GM21619 (cell line): ENCODE measurements at regions not wholly inside any gene's neighbourhood (a gene's known extent, or its start where the extent isn't known, plus 50 kb on each side); places are given as distances from the start of the nearest gene placed in this dataset.
"Not testable (repeated sequence)": the region's sequence is repeated elsewhere in the genome, so short reads cannot be mapped to it uniquely, and the experiment has no call there.

Experiments
- ATAC-seq: cut with Tn5 transposase; IDR thresholded peaks from one replicate; pipeline ENCODE4 v1.9.1; 2021; ENCODE audit not compliant: unreplicated experiment

- no peak for ATAC-seq
Observed at GRCh38 chr2:234199996-234200395, 149.5 kb downstream of the SPP2 start.

DNA sequence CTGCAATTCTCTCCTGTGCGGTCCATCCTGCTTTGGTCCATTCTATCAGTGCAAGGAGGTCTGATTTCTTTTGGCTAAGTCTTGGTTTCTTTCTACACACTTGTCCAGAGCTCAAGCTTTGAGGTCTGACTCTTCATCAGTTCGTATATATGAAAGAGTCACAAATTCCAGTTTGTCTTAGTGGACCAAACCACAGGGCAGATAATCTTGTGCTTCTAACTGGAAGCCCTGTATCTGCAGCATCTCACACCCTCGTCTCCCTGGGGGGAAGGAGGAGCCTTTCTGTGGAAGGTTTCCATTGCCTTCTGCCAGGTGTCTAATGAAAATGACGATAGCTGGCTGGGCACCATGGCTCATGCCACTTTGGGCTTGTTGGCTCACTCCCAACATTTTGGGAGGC, 148.5 kb downstream of the SPP2 start:
- ATAC-seq, result no peak

DNA sequence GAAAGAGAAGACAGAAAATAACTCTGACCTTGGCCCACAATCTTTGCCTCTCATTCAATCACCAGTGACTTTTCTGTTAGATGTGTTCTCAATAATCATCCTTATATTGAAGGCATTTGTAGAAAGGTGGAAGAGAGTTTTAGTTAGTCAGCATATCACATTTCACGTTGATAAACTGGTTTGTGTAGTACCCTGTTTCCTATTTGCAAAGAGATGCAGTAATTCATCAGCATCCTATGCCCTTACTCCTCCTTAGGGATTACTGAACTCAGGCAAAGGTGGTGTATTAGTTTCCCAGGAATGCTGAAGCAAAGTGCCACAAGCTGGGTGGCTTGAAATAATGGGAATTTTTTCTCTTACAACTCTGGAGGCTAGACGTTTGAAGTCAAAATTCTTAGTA, 145.0 kb downstream of the SPP2 start:
- ATAC-seq, result no peak

DNA sequence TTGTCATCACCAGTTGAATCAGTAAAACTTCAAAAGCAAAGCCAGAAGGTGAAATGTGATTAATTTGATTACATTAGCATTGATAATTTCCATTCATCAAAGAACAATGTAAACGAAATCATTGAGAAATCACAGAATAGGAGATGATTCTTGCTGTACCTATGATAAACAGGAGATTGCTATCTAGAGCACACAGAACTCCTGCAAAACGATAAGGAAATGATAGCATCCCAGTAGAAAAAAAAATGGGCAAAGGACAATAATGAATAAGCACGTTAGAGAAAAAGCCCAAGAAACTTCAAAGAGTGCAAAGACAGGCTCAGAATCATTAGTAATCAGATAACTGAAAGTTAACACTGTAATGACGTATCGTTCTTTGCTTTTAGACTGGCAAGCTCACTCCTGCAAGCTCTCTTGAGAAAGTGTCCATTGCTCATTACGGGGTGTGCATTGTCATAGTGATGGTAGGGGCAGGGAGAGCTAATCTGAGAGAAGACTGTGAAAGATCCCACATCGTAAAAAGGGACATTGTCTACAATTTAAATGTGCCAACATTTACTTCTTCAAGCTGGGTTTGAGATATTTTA, 143.6 kb downstream of the SPP2 start:
- no peak for ATAC-seq

DNA sequence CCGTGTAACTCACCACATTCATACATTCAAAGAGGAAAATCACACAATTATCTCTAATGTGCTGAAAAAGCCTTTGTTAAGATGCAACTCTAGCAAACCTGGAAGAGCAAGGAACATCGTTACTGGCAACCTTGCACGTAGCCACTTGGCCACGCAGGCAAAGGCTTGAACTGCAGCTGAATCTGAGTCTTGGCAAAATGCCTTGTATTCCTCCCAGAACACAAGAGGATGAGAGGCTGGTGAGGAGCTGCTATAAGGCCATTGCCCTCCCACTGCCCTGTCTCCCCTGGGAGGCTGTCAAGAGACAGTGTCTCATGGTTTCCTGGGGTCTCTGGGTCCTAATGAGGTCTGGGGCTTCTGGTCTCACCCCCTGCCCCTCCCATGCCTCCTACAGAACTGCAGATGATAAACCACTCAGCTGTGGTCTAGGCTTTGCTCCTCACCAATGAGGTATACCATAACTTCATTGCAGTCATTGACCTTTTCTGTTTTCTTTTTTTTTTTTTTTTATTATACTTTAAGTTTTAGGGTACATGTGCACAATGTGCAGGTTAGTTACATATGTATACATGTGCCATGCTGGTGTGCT, 141.4 kb downstream of the SPP2 start:
- no peak for ATAC-seq

- no peak for ATAC-seq
Observed at GRCh38 chr2:234189786-234190300, 139.3 kb downstream of the SPP2 start.

DNA sequence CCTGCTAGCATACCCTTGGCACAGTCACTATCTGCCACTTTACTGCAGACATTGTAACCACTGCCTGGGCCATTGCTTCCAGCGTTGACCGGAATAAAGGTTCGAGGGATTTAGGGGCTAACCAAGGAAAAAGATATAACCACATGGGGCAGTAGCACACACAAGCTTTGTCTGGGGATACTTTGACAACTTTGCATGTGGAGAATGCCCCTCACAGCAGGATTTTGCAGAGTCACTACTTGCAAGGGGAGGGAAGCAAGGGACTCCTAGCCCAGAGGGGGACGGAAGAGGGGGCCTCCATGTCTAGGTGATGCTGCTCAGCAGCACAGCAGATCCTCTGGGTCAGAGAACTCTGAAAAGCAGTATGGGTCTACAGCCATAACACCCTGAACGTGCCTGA, 138.7 kb downstream of the SPP2 start:
- ATAC-seq, result no peak

GRCh38 chr2:234187646-234188174, 137.2 kb downstream of the SPP2 start:
- no peak for ATAC-seq

DNA sequence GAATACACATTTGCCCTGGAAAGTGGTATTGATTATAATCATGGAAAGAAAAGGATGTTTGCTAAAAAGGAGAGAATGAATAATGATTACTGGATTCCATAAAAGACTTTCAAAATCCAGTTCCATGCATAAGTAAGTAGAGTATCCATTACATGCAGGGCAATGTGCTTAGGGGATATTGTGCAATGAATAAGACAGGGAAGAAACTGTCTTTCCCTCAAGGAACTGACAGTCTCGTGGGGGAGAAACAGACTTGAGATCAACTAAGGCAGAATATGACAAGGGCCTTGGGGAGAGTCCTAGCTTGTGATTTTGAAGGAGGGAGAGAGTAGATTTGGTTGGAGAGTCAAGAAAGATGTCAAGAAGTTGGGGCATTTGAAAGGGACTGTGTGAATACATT, 130.6 kb downstream of the SPP2 start:
- no peak for ATAC-seq

DNA sequence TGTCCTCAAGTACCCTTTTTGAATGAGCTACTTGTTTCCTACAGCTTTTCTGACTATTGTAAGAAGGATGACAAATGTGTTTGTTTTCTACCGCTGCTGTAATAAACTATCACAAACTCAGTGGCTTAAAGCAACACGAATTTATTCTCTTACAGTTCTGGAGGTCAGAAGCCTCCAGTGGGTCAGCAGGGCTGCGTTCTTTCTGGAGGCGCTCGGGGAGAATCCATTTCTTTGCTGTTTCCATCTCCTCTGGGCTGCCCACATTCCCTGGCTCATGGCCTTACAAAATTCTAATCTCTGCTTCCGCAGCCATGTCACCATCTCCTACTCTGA, 128.5 kb downstream of the SPP2 start:
- ATAC-seq, result no peak

DNA sequence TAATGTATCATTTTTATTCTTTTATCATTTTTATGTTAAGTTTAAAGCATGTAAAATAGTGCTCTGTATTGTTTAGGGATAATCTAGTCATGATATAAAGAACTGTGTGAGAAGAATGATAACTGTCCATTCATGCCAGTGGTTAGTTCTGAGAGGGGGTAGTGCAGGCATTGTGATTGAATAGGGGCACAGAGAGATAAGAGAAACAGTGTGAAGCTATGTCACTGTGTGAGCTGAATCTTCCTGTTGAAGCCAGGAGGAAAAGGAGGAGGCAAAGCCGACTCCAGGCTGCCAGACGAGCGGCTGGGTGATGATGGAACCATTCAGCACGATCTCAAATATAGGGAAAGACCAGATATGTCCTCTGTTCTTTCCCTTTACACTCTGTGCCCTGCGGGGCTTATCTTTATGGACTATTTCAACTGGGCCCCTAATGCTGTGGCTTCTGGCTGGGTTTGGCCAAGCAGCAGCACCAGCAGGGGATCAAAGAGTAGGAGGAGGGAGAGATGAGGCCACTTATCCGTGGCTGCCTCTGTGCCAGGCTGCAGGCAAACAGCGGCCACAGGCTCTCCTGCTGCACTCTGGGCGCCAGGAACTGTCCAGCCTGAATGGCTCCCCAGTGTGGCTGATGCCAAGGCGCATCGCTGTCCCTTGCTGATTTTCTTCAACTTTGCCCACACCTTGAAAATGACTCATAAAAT, 128.0 kb downstream of the SPP2 start:
- no peak for ATAC-seq

DNA sequence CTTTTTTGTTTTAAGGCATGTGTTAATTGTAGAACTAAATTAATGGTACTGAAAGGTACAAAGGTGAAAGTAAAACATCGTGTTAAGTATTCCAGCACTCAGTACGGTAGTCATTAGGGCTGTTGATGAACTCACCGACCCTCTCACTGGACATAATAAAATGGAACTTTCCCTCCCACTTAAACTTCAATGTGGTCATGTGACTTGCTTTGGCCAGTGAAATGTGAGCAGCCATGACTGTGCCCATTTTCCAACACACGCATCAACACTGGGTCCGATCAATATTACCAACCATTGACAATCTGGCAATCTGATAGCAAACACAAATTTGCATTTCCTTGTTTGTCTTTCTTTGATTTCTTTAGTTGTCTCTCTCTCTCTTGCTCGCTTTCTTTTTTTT, 125.1 kb downstream of the SPP2 start:
- ATAC-seq, result no peak

DNA sequence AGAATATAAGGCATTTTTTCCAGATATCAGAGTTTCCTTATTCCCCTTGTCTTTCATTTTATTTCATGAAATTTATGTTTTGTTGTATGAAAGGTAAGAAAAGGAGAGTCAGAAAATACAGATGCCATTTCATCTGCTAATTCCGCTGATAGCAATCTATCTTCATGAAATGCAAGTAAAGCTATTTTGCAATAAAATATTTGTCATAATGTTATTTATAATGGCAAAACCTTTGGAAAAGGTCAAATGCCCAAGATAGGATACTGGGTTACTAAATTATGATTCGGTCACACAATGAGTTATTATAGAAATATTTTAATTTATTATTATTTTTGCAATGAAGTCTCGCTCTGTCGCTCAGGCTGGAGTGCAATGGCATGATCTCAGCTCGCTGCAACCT, 124.2 kb downstream of the SPP2 start:
- ATAC-seq, result no peak

- ATAC-seq, result no peak
Observed at GRCh38 chr2:234172532-234172931, 122.0 kb downstream of the SPP2 start.

DNA sequence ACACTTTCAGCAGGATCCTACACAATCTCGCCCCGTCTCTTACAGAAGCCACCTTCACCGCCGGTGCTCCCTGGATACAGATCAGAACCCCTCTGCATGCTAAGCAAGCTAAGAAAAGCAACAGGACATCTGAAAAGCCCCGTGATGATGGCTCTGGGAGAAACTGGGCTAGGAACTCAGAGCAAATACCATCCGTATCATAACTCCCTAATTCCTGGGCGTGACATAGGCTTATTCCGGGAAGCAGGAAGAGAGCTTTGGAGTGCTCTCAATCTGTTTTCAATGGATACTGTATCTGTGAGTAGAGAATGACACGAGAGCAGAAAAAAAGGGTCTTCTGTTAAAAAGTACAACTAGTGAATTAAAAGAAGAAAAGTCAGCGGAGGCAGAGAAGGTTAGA, 121.6 kb downstream of the SPP2 start:
- ATAC-seq, result no peak

DNA sequence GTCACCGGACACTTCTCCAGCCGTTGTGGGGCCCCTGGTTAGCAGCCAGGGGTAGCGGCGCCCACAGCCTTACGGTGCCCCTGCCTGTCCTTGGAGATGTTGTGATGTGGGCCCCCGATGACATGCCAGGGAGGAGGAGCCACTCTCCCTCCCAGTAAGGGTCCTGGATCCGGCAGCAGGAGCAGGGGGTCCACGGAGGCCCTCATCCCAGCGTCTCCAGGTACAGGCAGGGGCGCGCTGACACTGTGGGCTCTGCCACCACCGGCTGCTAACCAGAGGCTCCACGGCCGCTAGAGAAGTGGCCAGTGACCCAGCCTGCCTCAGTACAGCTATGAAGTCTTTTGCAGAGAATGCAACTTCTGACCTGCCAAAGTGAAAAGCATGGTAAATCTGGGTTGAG, 121.2 kb downstream of the SPP2 start:
- ATAC-seq, result no peak

DNA sequence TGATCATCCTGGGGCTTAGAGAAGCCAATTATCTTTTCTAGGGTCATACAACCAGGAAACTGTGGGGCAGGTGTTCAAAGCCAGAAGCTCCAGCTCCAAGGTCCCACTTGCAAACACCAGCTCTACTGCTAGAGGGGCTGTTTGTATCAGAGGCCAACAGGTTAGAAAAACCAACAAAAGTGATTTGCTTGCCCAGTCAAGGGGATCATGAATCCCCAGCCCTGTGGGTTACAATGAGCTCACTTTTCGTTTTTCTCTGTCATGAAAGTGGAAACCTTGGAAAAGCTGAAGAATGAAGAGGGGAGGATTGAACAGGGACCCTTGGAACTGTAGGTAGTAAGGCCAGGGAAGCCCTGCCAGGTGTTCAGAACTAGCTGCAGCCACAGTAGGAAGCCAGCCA, 119.2 kb downstream of the SPP2 start:
- ATAC-seq, result no peak

DNA sequence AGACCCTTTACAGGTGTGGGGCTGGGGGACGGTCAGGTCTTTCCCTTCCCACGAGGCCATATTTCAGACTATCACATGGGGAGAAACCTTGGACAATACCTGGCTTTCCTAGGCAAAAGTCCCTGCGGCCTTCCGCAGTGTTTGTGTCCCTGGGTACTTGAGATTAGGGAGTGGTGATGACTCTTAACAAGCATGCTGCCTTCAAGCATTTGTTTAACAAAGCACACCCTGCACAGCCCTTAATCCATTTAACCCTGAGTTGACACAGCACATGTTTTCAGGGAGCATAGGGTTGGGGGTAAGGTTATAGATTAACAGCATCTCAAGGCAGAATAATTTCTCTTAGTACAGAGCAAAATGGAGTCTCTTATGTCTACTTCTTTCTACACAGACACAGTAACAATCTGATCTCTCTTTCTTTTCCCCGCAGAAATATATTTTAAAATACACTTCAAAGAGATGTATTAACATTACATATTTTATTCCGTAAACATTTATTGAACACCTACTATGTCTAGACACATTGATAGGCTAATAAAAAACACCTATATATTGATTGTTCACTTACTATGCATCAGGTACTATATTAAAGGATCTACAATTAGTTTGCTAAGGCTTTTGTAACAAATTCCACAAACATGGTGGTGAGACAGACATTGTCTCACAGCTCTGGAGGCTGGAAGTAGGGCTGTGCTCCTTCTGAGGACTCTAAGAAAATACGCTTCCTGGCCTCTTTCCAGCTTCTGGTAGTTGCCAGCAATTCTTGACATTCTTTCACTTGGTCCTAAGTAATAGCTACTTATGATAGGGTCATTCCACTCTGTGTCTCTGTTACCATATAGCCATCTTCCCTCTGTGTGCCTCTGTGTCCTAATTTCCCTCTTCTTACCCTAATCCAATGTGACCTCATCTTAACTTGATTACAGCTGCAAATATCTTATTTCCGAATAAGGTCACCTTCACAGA, 118.4 kb downstream of the SPP2 start:
- not testable (repeated sequence) for ATAC-seq

DNA sequence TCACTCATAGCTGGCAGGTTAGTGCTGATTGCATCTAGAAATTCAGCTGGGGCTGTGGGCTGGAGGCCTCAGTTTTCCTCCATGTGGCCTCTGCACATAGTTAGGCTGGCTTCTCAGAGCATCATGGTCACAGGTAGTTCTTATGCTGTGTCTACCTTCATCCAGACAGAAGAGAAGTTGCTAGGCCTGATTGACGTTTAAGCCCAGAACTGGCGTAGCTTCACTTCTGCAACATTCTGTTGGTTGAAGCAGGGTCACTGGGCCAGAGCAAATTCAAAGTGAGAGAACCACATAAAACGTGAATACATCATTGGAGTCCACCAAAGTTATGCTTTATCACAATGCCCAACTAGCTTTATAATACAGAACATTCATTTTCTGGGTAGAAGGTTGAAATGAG, 116.0 kb downstream of the SPP2 start:
- no peak for ATAC-seq

GRCh38 chr2:234165421-234165820, 114.9 kb downstream of the SPP2 start:
- ATAC-seq, result no peak
